CD4-positive, CD25-positive, alpha-beta regulatory T cell (primary cell): ENCODE measurements at regions not wholly inside any gene's neighbourhood (a gene's known extent, or its start where the extent isn't known, plus 50 kb on each side); places are given as distances from the start of the nearest gene placed in this dataset.

ENCODE experiments used
- ATAC-seq, 2 donors: fragments of 150-1000 bp; cut with Tn5 transposase; one replicate each; pipeline ENCODE4 v1.10.0; 2021; ENCODE audit warnings: low read depth in 2 of 2, moderate number of reproducible peaks in 2 of 2, moderate library complexity in 1 of 2
- DNase-seq, 3 donors: peaks; one replicate each; pipeline versions ENCODE4 v3.0.0 to v3.0.0-alpha.2; 2012 to 2022; ENCODE audit warnings: mixed read lengths in 1 of 3
- H3K27ac ChIP-seq: one replicate; pipeline ENCODE4 v1.7.0; 2013; ENCODE audit warnings: mild to moderate bottlenecking, low read length; ENCODE audit not compliant: insufficient read depth, poor library complexity, severe bottlenecking
- H3K27me3 ChIP-seq: one replicate; pipeline ENCODE4 v1.7.0; 2013; ENCODE audit warnings: low read length; ENCODE audit not compliant: control insufficient read depth, insufficient read depth
- H3K36me3 ChIP-seq: one replicate; pipeline ENCODE4 v1.7.0; 2013; ENCODE audit warnings: mild to moderate bottlenecking, low read length, moderate library complexity; ENCODE audit not compliant: control insufficient read depth, insufficient read depth
- H3K4me1 ChIP-seq: 2 replicates; pipeline ENCODE4 v1.7.0; 2013; ENCODE audit warnings: mild to moderate bottlenecking, low read length; ENCODE audit not compliant: insufficient read depth, control insufficient read depth, poor library complexity, severe bottlenecking
- H3K4me3 ChIP-seq: one replicate; pipeline ENCODE4 v1.7.0; 2013; ENCODE audit warnings: low read depth, mild to moderate bottlenecking, low read length, moderate library complexity
- H3K9me3 ChIP-seq, 2 experiments: 1 replicate in 1 of 2; 2 replicates in 1 of 2; pipeline ENCODE4 v1.7.0; 2013; ENCODE audit warnings: low read length in 2 of 2, mild to moderate bottlenecking in 1 of 2, moderate library complexity in 1 of 2; ENCODE audit not compliant: control insufficient read depth in 2 of 2
- H3K27ac Mint-ChIP-seq, 3 donors: one replicate each; pipeline ENCODE4 v1.8.0; 2020 to 2022; ENCODE audit warnings: mild to moderate bottlenecking in 3 of 3, mixed read lengths in 3 of 3, moderate library complexity in 2 of 3
- H3K27me3 Mint-ChIP-seq: one replicate; pipeline ENCODE4 v1.8.0; 2022; ENCODE audit warnings: mild to moderate bottlenecking, mixed read lengths
- H3K36me3 Mint-ChIP-seq: one replicate; pipeline ENCODE4 v1.8.0; 2020; ENCODE audit warnings: mixed read lengths
- H3K4me1 Mint-ChIP-seq, 4 donors: one replicate each; pipeline ENCODE4 v1.8.0; 2020 to 2022; ENCODE audit warnings: mixed read lengths in 4 of 4, mild to moderate bottlenecking in 1 of 4
- H3K4me3 Mint-ChIP-seq, 4 donors: one replicate each; pipeline ENCODE4 v1.8.0; 2020 to 2022; ENCODE audit warnings: mild to moderate bottlenecking in 4 of 4, mixed read lengths in 4 of 4, moderate library complexity in 3 of 4
- H3K9me3 Mint-ChIP-seq, 7 donors: one replicate each; pipeline ENCODE4 v1.8.0; 2020 to 2022; ENCODE audit warnings: mixed read lengths in 7 of 7, mild to moderate bottlenecking in 3 of 7, moderate library complexity in 2 of 7

- H3K4me1 ChIP-seq: no peaks in the 10 kb centered on the region
- DNase-seq: no peak
- no peak overlapping the region for H3K4me3 Mint-ChIP-seq
- no peaks in the 10 kb centered on the region for H3K27me3 ChIP-seq
- no peak for ATAC-seq
- H3K36me3 ChIP-seq: no peaks in the 10 kb centered on the region
- no peak overlapping the region for H3K27ac Mint-ChIP-seq
- H3K27ac ChIP-seq: no peak overlapping the region
- no peaks in the 10 kb centered on the region for H3K9me3 ChIP-seq
- H3K4me3 ChIP-seq: no peak overlapping the region
- H3K4me1 Mint-ChIP-seq: no peaks in the 10 kb centered on the region
- H3K36me3 Mint-ChIP-seq: no peaks in the 10 kb centered on the region
- no peaks in the 10 kb centered on the region for H3K27me3 Mint-ChIP-seq
- peaks cover 0 to 2% (median 0%) of the 10 kb centered on the region in 7 donors for H3K9me3 Mint-ChIP-seq
Observed at GRCh38 chrX:149248073-149248625, 257.0 kb downstream of the IDS start.

GRCh38 chrX:149230689-149231088 lies 274.4 kb downstream of the IDS start:
- no peaks in the 10 kb centered on the region for H3K27me3 Mint-ChIP-seq
- Histone ChIP-seq H3K9me3 (no peaks in the 10 kb centered on the region), H3K36me3 (no peaks in the 10 kb centered on the region), H3K27ac (no peak overlapping the region), H3K4me1 (no peaks in the 10 kb centered on the region), H3K4me3 (no peak overlapping the region), H3K27me3 (no peaks in the 10 kb centered on the region)
- no peak overlapping the region for H3K27ac Mint-ChIP-seq
- DNase-seq: no peak
- H3K9me3 Mint-ChIP-seq: peaks cover 0 to 12% (median 3%) of the 10 kb centered on the region in 7 donors
- no peaks in the 10 kb centered on the region for H3K4me1 Mint-ChIP-seq
- ATAC-seq: no peak
- no peaks in the 10 kb centered on the region for H3K36me3 Mint-ChIP-seq
- H3K4me3 Mint-ChIP-seq: no peak overlapping the region

GRCh38 chrX:149223854-149224253 lies 281.3 kb downstream of the IDS start:
- no peaks in the 10 kb centered on the region for H3K36me3 ChIP-seq
- no peak overlapping the region for H3K4me3 ChIP-seq
- Mint-ChIP-seq H3K9me3 (peaks cover 0 to 8% (median 3%) of the 10 kb centered on the region in 7 donors), H3K4me3 (no peak overlapping the region), H3K36me3 (no peaks in the 10 kb centered on the region), H3K27me3 (no peaks in the 10 kb centered on the region), H3K4me1 (no peaks in the 10 kb centered on the region), H3K27ac (no peak overlapping the region)
- DNase-seq: no peak
- no peak for ATAC-seq
- no peaks in the 10 kb centered on the region for H3K9me3 ChIP-seq
- no peaks in the 10 kb centered on the region for H3K4me1 ChIP-seq
- no peaks in the 10 kb centered on the region for H3K27me3 ChIP-seq
- no peak overlapping the region for H3K27ac ChIP-seq

GRCh38 chrX:149222040-149222439 lies 283.1 kb downstream of the IDS start:
- no peaks in the 10 kb centered on the region for H3K36me3 Mint-ChIP-seq
- Histone ChIP-seq H3K27ac (no peak overlapping the region), H3K36me3 (no peaks in the 10 kb centered on the region), H3K4me1 (no peaks in the 10 kb centered on the region), H3K27me3 (no peaks in the 10 kb centered on the region), H3K4me3 (no peak overlapping the region), H3K9me3 (no peaks in the 10 kb centered on the region)
- no peaks in the 10 kb centered on the region for H3K27me3 Mint-ChIP-seq
- DNase-seq (no peak), ATAC-seq (no peak)
- peaks cover 0 to 3% (median 0%) of the 10 kb centered on the region in 7 donors for H3K9me3 Mint-ChIP-seq
- no peaks in the 10 kb centered on the region for H3K4me1 Mint-ChIP-seq
- no peak overlapping the region for H3K27ac Mint-ChIP-seq
- no peak overlapping the region for H3K4me3 Mint-ChIP-seq

DNA sequence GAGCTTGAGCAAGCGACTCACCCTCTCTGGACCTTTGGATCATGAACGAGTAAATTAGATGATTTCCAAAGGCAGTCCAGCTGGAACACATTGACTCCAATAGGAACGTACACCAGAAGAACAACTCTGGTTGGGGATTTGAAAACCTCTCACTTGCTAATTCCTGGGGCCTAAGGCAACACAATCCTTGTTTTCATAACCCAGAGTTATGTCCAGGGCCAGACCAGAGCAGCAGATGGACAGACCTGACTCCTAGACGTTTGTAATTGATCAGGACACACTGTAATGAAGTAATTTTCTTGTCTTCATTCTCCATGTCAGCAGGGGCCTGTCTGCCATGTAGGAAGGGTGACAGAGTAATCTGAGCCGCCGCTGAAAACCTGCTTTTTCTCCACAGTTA lies 283.9 kb downstream of the IDS start:
- H3K27ac Mint-ChIP-seq: no peak overlapping the region
- peaks cover 0 to 4% (median 0%) of the 10 kb centered on the region in 7 donors for H3K9me3 Mint-ChIP-seq
- no peaks in the 10 kb centered on the region for H3K27me3 ChIP-seq
- no peaks in the 10 kb centered on the region for H3K4me1 ChIP-seq
- ATAC-seq (no peak), DNase-seq (no peak)
- H3K9me3 ChIP-seq: no peaks in the 10 kb centered on the region
- H3K4me3 Mint-ChIP-seq: no peak overlapping the region
- H3K27ac ChIP-seq: no peak overlapping the region
- H3K36me3 Mint-ChIP-seq: no peaks in the 10 kb centered on the region
- no peak overlapping the region for H3K4me3 ChIP-seq
- H3K4me1 Mint-ChIP-seq: no peaks in the 10 kb centered on the region
- no peaks in the 10 kb centered on the region for H3K36me3 ChIP-seq
- no peaks in the 10 kb centered on the region for H3K27me3 Mint-ChIP-seq

GRCh38 chrX:149213264-149213663 lies 291.8 kb downstream of the IDS start:
- Mint-ChIP-seq H3K9me3 (peaks cover 0 to 5% (median 0%) of the 10 kb centered on the region in 7 donors), H3K4me1 (no peaks in the 10 kb centered on the region), H3K4me3 (no peak overlapping the region), H3K27me3 (peaks cover 4% of the 10 kb centered on the region), H3K36me3 (no peaks in the 10 kb centered on the region), H3K27ac (no peak overlapping the region)
- Histone ChIP-seq H3K9me3 (no peaks in the 10 kb centered on the region), H3K4me3 (no peak overlapping the region), H3K27me3 (no peaks in the 10 kb centered on the region), H3K27ac (no peak overlapping the region), H3K4me1 (no peaks in the 10 kb centered on the region), H3K36me3 (no peaks in the 10 kb centered on the region)
- no peak for ATAC-seq
- no peak for DNase-seq

DNA sequence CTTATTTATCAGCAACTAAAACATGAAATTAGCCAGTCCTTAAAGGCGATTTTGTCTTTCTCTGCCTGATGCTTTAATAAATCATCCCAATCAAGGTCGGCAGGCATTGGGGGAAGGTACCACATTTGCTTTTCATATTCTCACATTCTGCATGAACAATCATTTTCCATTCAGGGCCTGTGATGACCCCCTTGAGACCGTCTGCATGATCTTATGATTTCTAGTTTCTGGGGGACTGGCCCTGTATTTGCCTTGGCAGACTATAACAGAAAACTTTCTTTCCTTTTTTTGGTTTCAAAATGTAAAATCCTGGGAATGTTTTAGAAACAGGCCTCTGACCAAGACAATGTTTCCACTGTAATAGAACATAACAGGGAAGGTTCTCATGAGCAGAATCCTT lies 296.8 kb downstream of the IDS start:
- H3K9me3 Mint-ChIP-seq: peaks cover 0 to 3% (median 0%) of the 10 kb centered on the region in 7 donors
- ATAC-seq: no peak
- no peak for DNase-seq
- H3K36me3 ChIP-seq: no peaks in the 10 kb centered on the region
- H3K27me3 ChIP-seq: no peaks in the 10 kb centered on the region
- H3K4me3 ChIP-seq: no peak overlapping the region
- no peaks in the 10 kb centered on the region for H3K4me1 Mint-ChIP-seq
- H3K36me3 Mint-ChIP-seq: no peaks in the 10 kb centered on the region
- H3K4me3 Mint-ChIP-seq: no peak overlapping the region
- H3K27ac ChIP-seq: no peak overlapping the region
- H3K9me3 ChIP-seq: no peaks in the 10 kb centered on the region
- no peak overlapping the region for H3K27ac Mint-ChIP-seq
- H3K4me1 ChIP-seq: no peaks in the 10 kb centered on the region
- peaks cover 4% of the 10 kb centered on the region for H3K27me3 Mint-ChIP-seq

- Mint-ChIP-seq H3K27me3 (peaks cover 4% of the 10 kb centered on the region), H3K36me3 (no peaks in the 10 kb centered on the region)
Observed at GRCh38 chrX:149207518-149207917, 297.6 kb downstream of the IDS start.

More at GRCh38 chrX:149207518-149207917, 297.6 kb downstream of the IDS start:
- no peak overlapping the region for H3K4me3 ChIP-seq
- H3K36me3 ChIP-seq: no peaks in the 10 kb centered on the region
- H3K27ac ChIP-seq: no peak overlapping the region
- no peak for ATAC-seq
- no peak overlapping the region for H3K27ac Mint-ChIP-seq
- peaks cover 0 to 3% (median 0%) of the 10 kb centered on the region in 7 donors for H3K9me3 Mint-ChIP-seq
- no peaks in the 10 kb centered on the region for H3K27me3 ChIP-seq
- H3K4me3 Mint-ChIP-seq: no peak overlapping the region
- no peaks in the 10 kb centered on the region for H3K4me1 Mint-ChIP-seq
- H3K4me1 ChIP-seq: no peaks in the 10 kb centered on the region
- DNase-seq: no peak
- no peaks in the 10 kb centered on the region for H3K9me3 ChIP-seq
